Breast epithelium (tissue), 4 donors: ENCODE measurements at regions not wholly inside any gene's neighbourhood (a gene's known extent, or its start where the extent isn't known, plus 50 kb on each side); places are given as distances from the start of the nearest gene placed in this dataset.

Experiments used
- DNase-seq, 2 donors: peaks; one replicate each; pipeline ENCODE4 v3.0.0-alpha.2; 2019; ENCODE audit warnings: low spot score in 2 of 2
- H3K27ac ChIP-seq, 2 donors: fragments of 200-600 bp; sonication (generic) in 1 of 2; one replicate each; pipeline ENCODE4 v1.5.1; 2016 to 2019; ENCODE audit warnings: mild to moderate bottlenecking in 1 of 2
- H3K27me3 ChIP-seq, 2 donors: fragments of 200-600 bp; sonication (generic) in 1 of 2; one replicate each; pipeline versions ENCODE4 v1.5.1 to v1.6.0; 2017 to 2019; ENCODE audit warnings: control low read depth in 1 of 2, mild to moderate bottlenecking in 1 of 2
- H3K36me3 ChIP-seq: fragments of 200-600 bp; one replicate; pipeline ENCODE4 v1.5.1; 2019
- H3K4me1 ChIP-seq, 2 donors: fragments of 200-600 bp; sonication (generic); one replicate each; pipeline ENCODE4 v1.5.1; 2016 to 2019; ENCODE audit warnings: control low read depth in 1 of 2
- H3K4me3 ChIP-seq, 3 donors: fragments of 200-600 bp; sonication (generic); 1 replicate in 2 of 3; 2 replicates in 1 of 3; pipeline ENCODE4 v1.5.1; 2016 to 2019; ENCODE audit warnings: mild to moderate bottlenecking in 3 of 3, moderate library complexity in 2 of 3
- H3K9me3 ChIP-seq, 2 donors: fragments of 200-600 bp; sonication (generic) in 1 of 2; one replicate each; pipeline ENCODE4 v1.5.1; 2016 to 2019; ENCODE audit warnings: control low read depth in 1 of 2
- CTCF ChIP-seq, 3 donors: fragments of 450-650 bp; IDR thresholded peaks; one replicate each; pipeline ENCODE4 v1.5.1; 2016 to 2017; ENCODE audit warnings: antibody characterized with exemption in 3 of 3, mild to moderate bottlenecking in 3 of 3, moderate library complexity in 3 of 3
- POLR2A ChIP-seq: fragments of 450-650 bp; IDR thresholded peaks from one replicate; pipeline ENCODE4 v1.6.1; 2016; ENCODE audit warnings: antibody characterized with exemption, mild to moderate bottlenecking, moderate library complexity
- POLR2AphosphoS5 ChIP-seq, 3 donors: sonication (generic); formaldehyde crosslinking; IDR thresholded peaks; one replicate each; pipeline ENCODE4 v1.6.1; 2017; ENCODE audit warnings: antibody characterized with exemption in 3 of 3
- intact Hi-C: fragments of 100-400 bp; cut with DNase I; formaldehyde crosslinking; loops from one replicate; pipeline ENCODE4 v1.15.1; 2023; ENCODE audit warnings: low total_unique reads

GRCh38 chr13:67855741-67856238 lies 625.7 kb upstream of the PCDH9 start:
- H3K27ac ChIP-seq: no peak overlapping the region
- no peak for TF ChIP-seq POLR2A
- TF ChIP-seq CTCF (IDR thresholded peaks at IDR 0.05): no peak
- TF ChIP-seq POLR2AphosphoS5 (IDR thresholded peaks at IDR 0.05): no peak

GRCh38 chr13:67854990-67855389 lies 624.9 kb upstream of the PCDH9 start:
- Histone ChIP-seq H3K27ac (no peak overlapping the region), H3K36me3 (no peaks in the 10 kb centered on the region), H3K4me3 (no peak overlapping the region), H3K4me1 (no peaks in the 10 kb centered on the region), H3K27me3 (no peaks in the 10 kb centered on the region), H3K9me3 (no peaks in the 10 kb centered on the region)
- no peak for DNase-seq
- intact Hi-C loops: loop anchor here (5.0 kb wide), 1 partner anchor 1157 kb away; no protein-coding TSS in a partner anchor
- no peak for TF ChIP-seq POLR2A
- TF ChIP-seq POLR2AphosphoS5 (IDR thresholded peaks at IDR 0.05): no peak
- no peak for TF ChIP-seq CTCF (IDR thresholded peaks at IDR 0.05)

More at GRCh38 chr13:67855741-67856238, 625.7 kb upstream of the PCDH9 start:
- H3K4me3 ChIP-seq: no peak overlapping the region
- intact Hi-C loops: loop anchor here (5.0 kb wide), 1 partner anchor 1157 kb away; no protein-coding TSS in a partner anchor
- H3K4me1 ChIP-seq: no peaks in the 10 kb centered on the region
- no peak for DNase-seq
- no peaks in the 10 kb centered on the region for H3K9me3 ChIP-seq
- no peaks in the 10 kb centered on the region for H3K36me3 ChIP-seq
- no peaks in the 10 kb centered on the region for H3K27me3 ChIP-seq

DNA sequence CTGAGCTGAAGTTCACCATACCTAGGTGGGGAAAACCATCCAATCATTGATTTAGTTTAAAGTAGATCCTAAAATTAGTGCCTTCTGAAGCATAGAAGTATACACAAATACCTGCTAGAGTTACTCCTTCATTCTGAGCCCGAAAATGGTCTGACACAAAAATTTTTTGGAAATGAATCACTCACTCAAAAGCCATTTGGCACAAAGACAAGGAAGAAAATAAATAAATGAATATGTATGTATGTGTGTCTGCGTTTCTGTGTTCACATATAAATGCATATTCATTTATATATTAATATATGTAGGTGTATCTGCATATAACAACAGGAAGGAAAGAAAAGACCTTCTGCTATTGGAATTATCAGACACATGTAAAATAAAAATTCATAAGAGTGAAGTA lies 614.4 kb upstream of the PCDH9 start:
- Histone ChIP-seq H3K4me3 (no peak overlapping the region), H3K36me3 (no peaks in the 10 kb centered on the region), H3K27ac (no peak overlapping the region), H3K27me3 (no peaks in the 10 kb centered on the region), H3K4me1 (no peaks in the 10 kb centered on the region), H3K9me3 (no peaks in the 10 kb centered on the region)
- no peak for DNase-seq
- intact Hi-C loops: no loop called here
- TF ChIP-seq POLR2AphosphoS5 (IDR thresholded peaks at IDR 0.05) (no peak), POLR2A (no peak), CTCF (IDR thresholded peaks at IDR 0.05) (no peak)

DNA sequence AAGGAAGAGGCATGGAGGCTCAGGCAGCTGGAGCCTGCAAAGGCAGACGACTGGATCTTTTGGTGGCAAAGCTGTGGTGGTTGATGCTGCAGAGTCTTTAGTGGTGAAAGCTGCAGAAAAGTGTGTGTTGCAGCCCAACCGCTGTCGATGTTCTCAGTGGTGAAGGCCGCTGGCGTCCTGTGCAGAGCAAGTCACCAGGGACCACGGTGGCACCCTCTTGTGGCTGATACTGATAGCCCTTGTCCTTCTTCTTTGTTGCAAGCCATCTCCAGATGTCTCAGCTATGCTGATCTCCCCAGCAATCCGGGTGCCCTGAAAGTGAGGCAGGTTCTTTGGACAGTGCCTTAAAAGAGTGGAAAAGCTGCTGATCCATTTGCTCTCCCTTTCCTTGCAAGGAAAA lies 610.9 kb upstream of the PCDH9 start:
- Histone ChIP-seq H3K27ac (no peak overlapping the region), H3K36me3 (no peaks in the 10 kb centered on the region)

GRCh38 chr13:67833564-67833963 lies 603.4 kb upstream of the PCDH9 start:
- no peak overlapping the region for H3K27ac ChIP-seq
- H3K9me3 ChIP-seq: peaks cover 0 to 4% of the 10 kb centered on the region in 2 donors
- TF ChIP-seq CTCF (IDR thresholded peaks at IDR 0.05) (no peak), POLR2A (no peak), POLR2AphosphoS5 (IDR thresholded peaks at IDR 0.05) (no peak)
- intact Hi-C loops: no loop called here
- no peaks in the 10 kb centered on the region for H3K27me3 ChIP-seq
- no peak for DNase-seq
- no peaks in the 10 kb centered on the region for H3K4me1 ChIP-seq
- H3K36me3 ChIP-seq: no peaks in the 10 kb centered on the region
- no peak overlapping the region for H3K4me3 ChIP-seq

More for the DNA sequence above, 610.9 kb upstream of the PCDH9 start:
- no peak for DNase-seq
- intact Hi-C loops: no loop called here
- TF ChIP-seq CTCF (IDR thresholded peaks at IDR 0.05) (no peak), POLR2A (no peak), POLR2AphosphoS5 (IDR thresholded peaks at IDR 0.05) (no peak)
- no peaks in the 10 kb centered on the region for H3K4me1 ChIP-seq
- H3K9me3 ChIP-seq: no peaks in the 10 kb centered on the region
- no peaks in the 10 kb centered on the region for H3K27me3 ChIP-seq
- no peak overlapping the region for H3K4me3 ChIP-seq
